NCI-H2171 treated with DMSO at 0.1 percent for 48 hours (cell line): ENCODE measurements at regions not wholly inside any gene's neighbourhood (a gene's known extent, or its start where the extent isn't known, plus 50 kb on each side); places are given as distances from the start of the nearest gene placed in this dataset.

Experiments
- DNase-seq: peaks from one replicate; lab custom pipeline; 2025; lab: John Stamatoyannopoulos, UW

DNA sequence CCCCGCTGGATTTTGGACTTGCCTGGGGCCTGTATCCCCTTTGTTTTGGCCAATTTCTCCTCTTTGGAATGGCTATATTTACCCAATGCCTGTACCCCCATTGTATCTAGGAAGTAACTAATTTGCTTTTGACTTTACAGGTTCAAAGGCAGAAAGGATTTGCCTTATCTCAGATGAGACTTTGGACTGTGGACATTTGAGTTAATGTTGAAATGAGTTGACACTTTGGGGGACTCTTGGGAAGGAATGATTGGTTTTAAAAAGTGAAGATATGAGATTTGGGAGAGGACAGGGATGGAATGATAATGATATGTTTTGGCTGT, 1220.3 kb upstream of the CITED2 start:
- DNase-seq, result no peak

DNA sequence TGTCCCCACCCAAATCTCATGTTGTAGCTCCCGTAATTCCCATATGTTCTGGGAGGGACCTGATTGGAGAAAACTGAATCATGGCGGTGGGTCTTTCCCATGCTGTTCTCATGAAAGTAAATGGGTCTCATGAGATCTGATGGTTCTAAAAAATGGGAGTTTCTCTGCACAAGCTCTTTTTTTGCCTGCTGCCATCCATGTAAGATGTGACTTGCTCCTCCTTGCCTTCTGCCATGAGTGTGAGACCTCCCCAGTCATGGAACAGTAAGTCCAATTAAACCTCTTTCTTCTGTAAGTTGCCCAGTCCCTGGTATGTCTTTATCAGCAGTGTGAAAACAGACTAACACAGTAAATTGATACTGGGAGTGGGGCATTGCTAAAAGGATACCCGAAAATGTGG, 1218.4 kb upstream of the CITED2 start:
- DNase-seq, result no peak

DNA sequence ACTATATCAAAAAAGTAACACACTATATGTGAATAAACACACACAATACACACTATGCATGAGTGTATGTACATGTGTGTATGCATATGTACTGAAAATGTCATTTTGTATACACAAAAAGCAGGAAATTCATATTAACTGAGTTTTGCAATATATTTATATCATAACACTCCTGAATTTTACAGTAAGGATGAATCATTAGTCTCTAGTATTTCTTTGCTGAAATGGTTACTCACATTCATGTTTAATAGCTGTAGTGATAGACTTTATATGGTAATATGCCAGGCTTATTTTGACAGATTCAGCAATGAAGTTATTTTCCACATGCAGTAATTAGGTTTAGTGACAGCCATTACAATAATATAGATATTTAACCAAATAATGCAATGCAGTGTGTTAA, 1216.2 kb upstream of the CITED2 start:
- no peak for DNase-seq

DNA sequence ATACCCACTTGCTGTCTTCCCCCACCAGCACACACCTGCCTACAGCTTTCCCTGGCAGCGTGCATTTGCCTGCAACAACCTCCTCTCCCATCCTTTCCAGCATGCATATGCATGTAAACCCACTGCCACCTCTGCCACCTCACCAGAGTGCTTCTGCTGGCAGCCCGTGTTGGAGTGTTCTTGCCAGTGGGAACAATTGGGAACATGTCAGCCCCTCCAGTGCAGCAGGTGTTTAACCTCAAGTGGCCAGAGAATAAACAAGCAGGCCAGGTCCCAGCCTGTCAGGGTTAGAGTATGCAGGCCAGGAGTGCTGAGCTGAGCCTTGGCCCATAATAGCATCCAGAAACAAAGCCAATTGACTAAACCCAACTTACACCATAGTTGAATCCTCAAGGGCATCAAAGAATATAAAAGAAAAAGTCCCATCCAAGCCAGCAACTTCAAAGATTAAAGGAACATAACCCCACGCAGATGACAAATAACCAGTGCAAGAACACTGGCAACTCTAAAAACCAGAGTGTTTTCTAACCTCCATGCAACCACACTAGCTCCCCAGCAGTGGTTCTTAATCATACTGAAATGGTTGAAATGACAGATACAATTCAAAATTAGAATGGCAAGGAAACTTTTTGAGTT, 1212.1 kb upstream of the CITED2 start:
- peak; percentile 8 for DNase-seq

DNA sequence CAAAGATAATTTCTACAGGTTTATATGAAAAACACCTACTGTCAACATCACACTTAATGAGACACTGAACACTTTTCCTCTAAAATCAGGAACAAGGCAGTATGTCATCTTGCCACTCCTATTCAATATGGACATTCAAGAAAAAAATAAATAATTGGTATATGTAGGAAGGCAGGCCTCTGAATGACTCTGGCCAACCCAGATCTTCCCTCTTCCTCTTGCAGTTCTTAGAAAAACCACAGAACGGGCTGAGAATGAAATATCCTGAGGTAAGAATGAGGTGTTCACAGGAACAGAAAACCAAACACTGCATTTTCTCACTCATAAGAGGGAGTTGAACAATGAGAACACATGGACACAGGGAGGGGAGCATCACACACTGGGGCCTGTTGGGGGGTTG, 1207.2 kb upstream of the CITED2 start:
- DNase-seq, result no peak

DNA sequence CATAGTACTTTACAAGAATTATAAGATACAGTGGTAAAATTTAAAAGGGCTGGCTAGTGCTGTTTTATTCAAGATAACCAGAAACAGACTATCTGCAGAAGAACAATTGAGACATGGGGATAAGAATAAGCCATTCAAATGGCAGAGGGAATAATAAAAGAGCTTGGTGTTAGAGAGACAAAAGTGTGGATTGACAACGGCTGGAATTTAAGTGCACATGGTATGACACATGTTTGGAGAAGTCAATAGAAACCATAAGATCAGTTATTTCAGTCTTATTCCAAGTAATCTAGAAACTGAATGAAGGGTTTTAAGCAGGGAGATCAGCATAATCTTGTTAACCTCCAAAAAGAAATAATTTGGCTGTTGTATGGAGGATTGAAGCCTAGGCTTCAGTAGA, 1205.5 kb upstream of the CITED2 start:
- DNase-seq, result no peak

DNA sequence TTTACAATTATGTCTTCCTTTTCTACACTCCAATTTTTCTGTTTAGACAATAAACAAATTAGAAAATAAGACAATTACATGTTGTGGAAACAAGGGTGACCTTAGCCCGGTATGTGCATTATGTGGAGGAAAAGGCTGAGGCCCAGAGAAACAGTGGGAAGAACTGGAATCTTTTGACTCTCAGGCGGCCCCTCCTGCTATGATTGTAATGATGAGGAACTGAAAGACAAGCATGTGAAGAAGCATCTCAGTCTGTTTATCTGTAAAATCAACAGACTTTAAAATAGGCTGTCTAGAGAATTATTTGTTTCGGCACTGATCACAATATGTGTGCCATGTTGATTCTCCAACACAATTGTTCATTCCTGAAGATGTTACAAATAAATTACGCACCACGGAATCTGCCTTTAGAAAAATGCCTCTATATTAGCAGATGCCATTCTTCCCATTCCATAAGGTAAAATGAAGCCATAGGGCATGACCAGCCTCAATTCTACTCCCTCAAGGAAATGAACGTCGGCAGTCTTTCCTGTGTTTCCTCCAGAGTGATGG, 1201.6 kb upstream of the CITED2 start:
- DNase-seq, result no peak

DNA sequence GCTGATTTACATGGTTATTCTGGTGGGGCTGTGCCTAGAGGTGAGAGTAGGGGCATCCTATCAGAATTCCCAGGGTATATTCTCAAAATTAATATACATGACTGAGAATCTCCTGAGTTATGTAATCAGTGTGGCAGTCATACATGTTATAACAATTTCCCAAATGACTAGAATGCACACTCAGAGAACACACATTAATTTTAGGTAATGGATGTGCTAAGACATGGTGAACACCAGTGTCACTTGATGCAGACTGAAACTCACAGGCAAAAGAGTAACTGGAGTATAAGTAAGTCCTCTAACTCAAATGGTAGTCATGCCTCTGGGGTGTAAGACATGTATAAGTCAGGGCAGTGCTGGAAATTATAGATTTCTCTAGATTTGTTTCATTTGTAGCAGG, 1198.4 kb upstream of the CITED2 start:
- no peak for DNase-seq

DNA sequence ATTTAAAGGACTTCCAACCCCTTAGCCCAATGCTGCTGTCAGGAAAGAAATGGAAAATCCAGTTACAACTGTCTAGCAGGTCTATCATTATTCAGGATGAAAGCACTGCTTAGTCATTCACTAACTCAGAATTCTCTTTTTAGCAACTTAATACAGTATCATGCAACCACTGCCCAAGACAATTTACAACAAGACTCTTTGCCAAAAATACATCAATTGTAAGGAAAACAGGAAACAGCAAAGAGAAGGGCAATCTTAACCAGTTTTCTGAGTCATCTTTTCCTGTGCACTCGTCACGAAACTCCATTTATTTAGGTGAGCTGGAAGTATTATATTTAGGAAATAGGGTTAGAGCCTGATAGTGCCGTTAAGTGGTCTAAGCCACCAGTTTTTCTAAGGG, 1197.7 kb upstream of the CITED2 start:
- no peak for DNase-seq

DNA sequence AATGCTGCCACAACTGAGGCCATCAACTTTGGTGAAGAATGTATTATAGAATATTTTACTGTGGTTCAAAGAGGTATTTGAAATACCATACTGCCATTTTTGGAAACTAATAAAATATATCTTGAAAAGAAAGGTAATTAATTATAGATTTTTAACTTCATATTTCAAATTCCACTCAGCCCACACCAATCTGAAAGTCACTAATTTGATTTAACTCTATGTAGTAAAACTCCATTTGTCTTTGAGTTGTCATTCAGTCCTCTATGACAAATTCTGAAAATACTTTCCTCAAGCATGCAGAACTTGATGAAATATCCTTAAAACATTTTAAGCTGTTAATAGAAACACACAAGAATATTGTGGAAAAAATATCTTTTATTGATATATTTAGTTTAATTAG, 1196.7 kb upstream of the CITED2 start:
- DNase-seq, result no peak

DNA sequence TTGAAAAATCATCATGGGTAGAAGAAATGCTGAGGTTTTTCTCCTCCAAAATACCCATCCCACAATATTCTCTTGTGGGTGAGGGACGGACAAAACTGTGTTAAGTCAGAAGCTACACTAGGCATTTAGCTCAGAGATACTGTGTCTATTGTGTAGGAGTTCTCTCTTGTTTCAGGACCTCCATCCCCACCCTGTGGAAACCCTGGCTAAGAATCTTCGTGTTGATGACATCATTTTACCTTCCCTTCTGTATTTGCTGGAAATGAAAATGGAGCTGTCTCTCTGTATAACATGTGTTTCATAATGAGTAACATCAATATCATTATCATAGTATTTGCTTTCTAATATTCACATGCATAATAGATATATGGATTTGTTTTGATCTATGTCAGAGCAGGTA, 1193.0 kb upstream of the CITED2 start:
- no peak for DNase-seq

DNA sequence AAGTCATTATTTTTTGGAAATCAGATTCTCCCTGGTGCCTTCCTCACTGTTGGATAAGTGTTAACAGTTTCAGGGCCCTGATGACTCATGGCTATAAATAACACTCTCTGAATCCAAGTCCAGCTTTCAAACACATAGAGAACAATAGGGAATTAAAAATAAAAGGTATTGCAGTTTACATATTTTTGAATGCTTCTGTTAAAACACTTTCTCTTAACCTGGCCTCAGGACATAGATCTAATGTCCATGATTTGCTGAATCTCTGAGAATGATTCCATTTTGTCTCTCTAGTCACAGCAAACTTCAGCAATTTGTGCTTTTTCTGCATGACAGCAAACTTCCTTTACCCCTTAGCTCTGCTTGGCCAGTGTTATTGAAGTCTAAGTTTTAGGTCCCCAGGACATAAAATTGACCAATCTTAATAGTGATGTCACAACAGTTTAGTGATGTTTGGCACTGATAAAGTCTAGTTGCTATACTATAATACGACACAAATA, 1192.4 kb upstream of the CITED2 start:
- DNase-seq, result peak; percentile 10

DNA sequence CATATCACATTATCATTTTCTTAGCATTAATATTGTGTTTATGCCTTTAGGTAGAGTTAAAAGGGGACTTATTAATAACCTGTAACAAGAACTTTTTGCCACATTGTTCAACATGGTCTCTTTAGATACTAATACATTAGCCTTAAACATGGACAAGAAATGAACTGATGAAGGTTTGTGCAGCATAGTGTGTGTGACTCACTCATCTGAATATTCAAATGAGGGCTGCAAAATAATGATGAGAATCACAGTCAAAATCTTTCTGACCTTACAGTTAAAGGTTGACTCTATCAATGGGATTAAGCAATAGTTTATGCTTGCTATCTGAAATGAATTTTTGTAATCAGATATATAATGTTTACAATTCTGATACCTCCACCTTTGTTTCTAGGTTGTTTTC, 1189.3 kb upstream of the CITED2 start:
- no peak for DNase-seq

DNA sequence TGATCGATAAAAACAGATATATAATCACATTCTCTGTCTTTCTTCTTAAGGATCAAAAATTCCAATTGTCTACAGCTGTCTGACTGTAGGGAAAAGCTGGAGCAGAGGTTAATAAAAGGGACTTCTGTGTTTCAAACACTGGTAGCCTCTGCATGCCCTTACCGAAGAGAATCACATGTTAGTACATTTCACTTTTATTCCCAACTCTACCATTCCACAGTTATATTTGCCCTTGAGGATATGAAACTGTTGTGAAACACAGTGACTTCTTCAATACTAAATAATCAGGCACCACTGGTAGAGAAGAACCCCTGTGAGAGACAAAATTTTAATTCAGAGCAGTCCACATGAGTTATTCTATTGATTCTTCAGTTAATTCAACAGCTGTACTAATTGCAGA, 1187.3 kb upstream of the CITED2 start:
- DNase-seq, result no peak

DNA sequence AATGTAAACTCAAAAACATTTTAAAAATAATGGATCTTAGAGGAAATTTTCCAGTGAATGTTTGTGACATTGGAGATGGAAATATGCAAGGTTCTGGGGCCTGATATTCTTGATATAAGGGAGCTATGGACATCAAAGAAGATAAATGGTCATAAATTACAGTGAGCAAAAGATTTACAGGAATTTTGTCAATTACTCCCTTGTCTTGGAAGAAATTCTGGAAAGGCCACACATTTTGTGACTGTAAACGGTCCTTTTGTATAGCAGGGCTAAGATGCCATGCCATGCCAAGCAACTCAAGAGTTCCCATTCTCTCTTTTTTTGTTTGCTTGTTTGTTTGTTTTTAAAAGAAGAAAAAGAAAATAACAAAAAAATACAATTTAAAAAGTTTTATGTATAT, 1186.2 kb upstream of the CITED2 start:
- DNase-seq, result no peak

DNA sequence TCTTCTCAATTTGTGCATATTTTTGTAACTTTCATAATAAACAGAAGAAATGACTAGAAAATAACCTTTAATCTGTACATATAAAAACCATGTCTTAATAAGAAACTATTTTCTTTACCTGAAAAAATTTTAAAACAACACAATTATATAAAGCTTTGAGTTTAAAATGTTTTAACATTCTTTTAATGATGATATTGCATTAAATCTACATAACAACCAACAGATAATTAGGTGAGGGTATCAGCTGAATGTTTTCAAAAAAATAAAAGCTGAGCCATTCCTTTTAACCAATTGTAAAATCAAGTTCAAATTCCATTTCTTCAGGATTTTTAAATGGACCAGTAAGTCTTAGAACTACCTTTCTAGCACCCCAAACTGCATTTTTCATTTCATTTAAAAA, 1185.0 kb upstream of the CITED2 start:
- no peak for DNase-seq

DNA sequence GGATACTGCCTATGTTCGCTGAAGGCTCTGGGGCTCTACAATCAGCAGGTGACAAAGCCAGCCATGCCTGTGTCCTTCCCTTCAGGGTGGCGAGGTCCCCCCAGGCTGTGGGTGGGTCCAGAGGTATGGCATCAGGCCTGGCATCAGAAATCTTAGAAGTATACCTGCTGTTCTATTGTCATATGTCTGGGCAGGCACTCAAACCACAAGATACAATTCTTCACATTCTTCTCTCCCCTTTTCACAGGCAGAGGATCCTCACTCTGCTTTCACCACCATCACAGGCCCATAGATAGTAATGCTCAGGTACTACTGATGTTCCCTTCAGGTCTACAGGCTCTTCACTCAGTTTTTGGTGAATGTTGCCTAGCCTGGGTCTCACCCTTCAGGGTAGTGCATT, 1180.0 kb upstream of the CITED2 start:
- no peak for DNase-seq

DNA sequence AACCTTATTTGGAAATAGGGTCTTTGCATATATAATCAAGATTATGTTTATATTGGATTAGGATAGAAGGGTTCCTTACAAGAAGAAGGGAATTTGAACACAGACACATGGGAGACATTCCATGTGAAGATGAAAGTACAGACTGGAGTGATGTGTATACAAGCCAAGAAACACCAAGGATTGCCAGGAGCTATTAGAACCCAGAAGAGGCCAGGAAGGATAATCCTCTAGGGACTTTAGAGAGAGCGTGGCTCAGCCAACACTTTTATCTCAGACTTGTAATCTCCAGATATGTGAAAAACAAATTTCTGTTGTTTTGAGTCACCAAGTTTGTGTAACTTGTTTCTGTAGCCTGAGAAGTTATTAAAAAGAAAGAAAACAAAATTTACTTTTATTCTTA, 1173.9 kb upstream of the CITED2 start:
- DNase-seq, result no peak

DNA sequence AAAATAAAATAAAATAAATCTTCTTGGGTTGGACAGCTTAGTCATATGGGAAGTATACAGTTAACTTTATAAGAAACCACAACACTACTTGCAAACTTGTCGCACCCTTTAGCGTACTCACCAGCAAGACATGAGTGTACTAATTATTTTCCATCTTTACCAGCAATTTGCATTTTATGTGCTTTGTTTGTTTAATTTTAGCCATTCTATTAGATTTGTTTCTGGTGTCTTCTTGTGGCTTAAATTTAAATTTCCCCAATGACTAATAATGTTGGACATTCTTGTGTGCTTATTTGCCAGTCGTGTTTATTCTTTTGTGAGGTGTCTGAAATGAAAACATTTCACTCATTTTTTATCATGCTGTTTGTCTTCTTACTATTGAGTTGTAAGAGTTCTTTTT, 1172.2 kb upstream of the CITED2 start:
- DNase-seq, result no peak

DNA sequence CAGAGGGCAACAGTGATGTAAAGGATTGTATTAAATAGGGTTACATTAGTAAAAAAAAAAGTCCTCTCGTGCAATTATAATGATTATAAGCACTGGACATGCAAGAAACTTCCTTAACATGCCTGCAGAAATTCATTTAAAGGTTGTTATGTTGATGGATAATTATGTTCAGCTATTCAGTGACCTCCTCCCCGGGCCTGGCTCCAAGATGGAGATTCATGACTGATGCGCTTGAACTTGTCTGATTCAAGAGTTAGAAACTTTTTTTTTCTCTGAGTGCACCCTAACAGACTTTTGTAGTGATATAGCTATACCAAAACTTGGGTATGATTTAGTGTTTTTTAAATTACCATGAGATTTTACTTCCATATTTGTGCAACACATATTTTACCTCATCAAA, 1170.0 kb upstream of the CITED2 start:
- DNase-seq, result no peak

DNA sequence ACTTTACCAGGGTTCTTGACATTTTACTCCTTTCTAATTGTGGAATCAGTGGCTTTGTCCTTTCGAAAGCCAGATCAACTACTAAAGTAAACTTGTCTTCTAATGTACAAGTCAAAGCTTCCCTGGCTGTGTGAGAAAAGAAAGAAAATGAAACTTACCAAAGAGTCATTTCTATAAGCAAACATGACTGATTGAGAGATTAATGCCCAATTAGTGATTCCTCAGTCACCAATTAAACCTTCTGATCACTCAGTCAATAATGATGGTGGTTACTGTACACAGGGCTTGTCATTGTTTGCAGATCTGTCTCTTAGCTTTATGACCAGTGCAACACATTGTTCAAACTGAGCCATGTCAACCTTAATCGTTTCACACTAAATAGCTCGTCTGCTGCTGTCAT, 1168.4 kb upstream of the CITED2 start:
- DNase-seq, result no peak

DNA sequence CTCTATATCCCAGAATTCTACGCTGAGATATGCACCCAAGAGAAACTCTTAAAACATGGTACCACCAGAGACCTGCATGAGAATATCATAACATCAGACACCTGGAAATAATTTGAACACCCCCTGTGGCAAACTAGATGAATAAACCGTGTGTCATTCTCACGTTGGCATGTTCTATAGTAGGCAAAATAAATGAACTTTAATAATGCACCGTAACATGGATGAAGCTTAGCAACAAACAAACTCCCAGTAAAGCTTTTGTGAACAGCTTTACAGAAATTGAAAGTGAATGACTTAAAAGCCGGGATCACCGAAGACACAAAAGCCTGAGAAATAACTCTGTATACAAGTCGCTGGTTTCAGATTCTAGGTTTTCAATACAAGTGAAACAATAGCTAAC, 1166.8 kb upstream of the CITED2 start:
- DNase-seq, result no peak

DNA sequence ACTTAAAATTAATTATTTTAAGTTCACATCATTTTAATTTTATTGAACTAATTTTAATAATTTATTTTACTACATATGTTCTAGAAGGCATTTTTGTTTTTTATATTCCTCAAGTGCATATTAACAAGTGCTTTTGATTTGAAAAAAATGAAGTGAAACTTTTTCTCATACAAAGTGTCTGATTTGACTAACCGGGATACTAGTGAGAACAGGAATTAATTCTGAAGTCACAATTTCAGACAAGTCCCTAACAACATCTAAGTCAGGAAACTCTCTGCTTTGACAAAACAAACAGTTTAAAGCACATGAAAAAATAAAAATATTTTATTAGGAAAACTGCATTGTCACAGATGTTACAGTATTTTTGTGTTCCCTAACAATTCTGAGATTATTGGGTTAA, 1166.3 kb upstream of the CITED2 start:
- DNase-seq, result no peak

DNA sequence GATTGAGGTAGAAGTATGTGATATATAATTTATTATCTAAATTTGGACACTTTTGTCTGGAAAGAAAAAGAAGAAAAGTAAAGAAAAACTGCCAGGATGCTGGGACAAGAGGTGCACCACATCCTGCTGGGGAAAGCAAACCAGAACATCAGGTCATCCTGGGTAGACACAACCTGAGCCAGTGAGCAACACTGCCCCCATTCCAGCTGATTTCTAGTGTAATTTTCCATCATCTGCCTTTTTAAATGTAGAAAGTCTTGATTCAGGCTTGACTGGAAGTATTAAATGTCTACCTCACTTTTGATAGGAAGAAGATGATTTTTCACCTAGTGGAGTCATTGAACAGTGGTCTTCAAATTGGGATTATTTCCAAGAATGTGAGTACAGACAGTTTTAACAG, 1164.5 kb upstream of the CITED2 start:
- DNase-seq, result no peak
